ENCODE measurements at regions not wholly inside any gene's neighbourhood (a gene's known extent, or its start where the extent isn't known, plus 50 kb on each side); places are given as distances from the start of the nearest gene placed in this dataset.

DNA sequence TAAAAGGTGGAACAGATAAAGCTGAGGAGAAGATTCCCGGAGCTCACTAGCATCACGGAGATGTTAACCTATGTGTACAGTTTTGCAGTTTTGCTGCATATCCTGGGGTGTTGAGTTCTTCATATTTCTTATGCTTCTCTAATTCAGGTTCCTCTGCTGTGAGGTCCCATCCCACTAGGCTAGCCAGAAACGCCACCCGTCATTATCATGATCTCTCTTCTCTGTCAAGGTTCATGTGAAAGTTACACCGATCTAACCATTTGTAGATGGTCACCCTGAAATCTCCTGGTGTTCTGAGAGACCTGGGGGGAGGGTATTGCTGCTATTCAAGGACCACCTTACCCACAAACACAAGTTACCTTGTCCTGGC, 136.3 kb downstream of the CCDC71L start:
- no peak for DNase-seq
- H3K27me3 ChIP-seq = peaks cover 0 to 9% (median 0%) of the 10 kb centered on the region in 9 donors
- WGBS, 4 donors = 82 to 84% (median 83%) methylated on average over 5 of the region's 5 CpGs
- no peak for TF ChIP-seq CTCF (IDR thresholded peaks at IDR 0.05)
- TF ChIP-seq POLR2A (IDR thresholded peaks at IDR 0.05) = no peak
- no peaks in the 10 kb centered on the region for H3K9me3 ChIP-seq
- no peak overlapping the region for H3K4me3 ChIP-seq
- H3K4me1 ChIP-seq = no peaks in the 10 kb centered on the region
- no peak for ATAC-seq
- H3K27ac ChIP-seq = no peak overlapping the region
- H3K36me3 ChIP-seq = no peaks in the 10 kb centered on the region
- intact Hi-C loops (cut with DNase I) = no loop called here

DNA sequence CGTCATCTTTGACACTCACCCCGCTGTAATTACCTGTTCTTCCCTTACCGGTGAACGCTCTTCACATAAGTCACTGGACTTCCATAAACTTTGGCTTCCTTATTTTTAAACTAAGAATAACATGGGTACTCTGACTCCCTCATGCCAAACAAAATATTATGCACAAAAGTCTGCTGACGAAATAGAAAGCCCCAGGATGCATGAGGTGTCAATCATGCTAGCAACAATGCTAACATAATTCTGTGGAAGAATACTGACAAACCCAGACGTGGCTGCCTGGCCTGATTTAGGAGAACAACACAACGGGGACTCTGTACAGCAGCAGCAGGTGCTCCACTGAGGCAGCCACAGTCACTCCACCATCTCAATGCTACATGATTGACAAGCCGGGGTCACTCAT, 137.5 kb downstream of the CCDC71L start:
- H3K4me3 ChIP-seq = no peak overlapping the region
- no peak for ATAC-seq
- H3K27ac ChIP-seq = no peak overlapping the region
- intact Hi-C loops (cut with DNase I) = no loop called here
- no peaks in the 10 kb centered on the region for H3K9me3 ChIP-seq
- H3K27me3 ChIP-seq = peaks cover 0 to 11% (median 0%) of the 10 kb centered on the region in 9 donors
- DNase-seq = no peak
- no peaks in the 10 kb centered on the region for H3K4me1 ChIP-seq
- H3K36me3 ChIP-seq = no peaks in the 10 kb centered on the region
- TF ChIP-seq CTCF (IDR thresholded peaks at IDR 0.05) (no peak), POLR2A (IDR thresholded peaks at IDR 0.05) (no peak)
- 65 to 81% (median 70%) methylated on average over 8 of the region's 8 CpGs for WGBS, 4 donors

DNA sequence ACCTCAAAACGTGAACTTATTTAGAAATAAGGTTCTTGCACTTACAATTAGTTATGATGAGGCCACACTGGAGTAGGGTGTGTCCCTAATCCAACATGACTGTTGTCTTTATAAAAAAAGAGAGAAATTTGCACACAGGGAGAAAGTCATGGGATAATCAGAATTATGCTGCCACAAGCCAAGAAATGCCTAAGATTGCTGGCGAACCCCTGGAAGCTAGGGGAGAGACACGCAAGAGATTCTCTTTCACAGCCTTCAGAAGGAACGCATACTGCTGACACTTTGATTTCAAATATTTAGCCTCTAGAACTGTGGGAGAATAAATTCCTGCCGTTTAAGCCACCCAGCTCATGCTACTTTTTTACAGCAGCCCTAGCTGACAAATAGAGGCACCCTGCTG, 138.3 kb downstream of the CCDC71L start:
- Histone ChIP-seq H3K36me3 (no peaks in the 10 kb centered on the region), H3K9me3 (no peaks in the 10 kb centered on the region), H3K4me1 (no peaks in the 10 kb centered on the region), H3K27me3 (peaks cover 0 to 11% (median 0%) of the 10 kb centered on the region in 9 donors), H3K27ac (no peak overlapping the region), H3K4me3 (no peak overlapping the region)
- intact Hi-C loops (cut with DNase I) = no loop called here
- WGBS, 4 donors = 80 to 84% (median 84%) methylated on average over 5 of the region's 5 CpGs
- DNase-seq = no peak
- ATAC-seq = no peak
- no peak for TF ChIP-seq CTCF (IDR thresholded peaks at IDR 0.05)
- no peak for TF ChIP-seq POLR2A (IDR thresholded peaks at IDR 0.05)

GRCh38 chr7:106521541-106521940, 139.4 kb downstream of the CCDC71L start:
- H3K9me3 ChIP-seq = no peaks in the 10 kb centered on the region
- DNase-seq (no peak), ATAC-seq (no peak)
- peaks cover 0 to 11% (median 0%) of the 10 kb centered on the region in 9 donors for H3K27me3 ChIP-seq
- TF ChIP-seq CTCF (IDR thresholded peaks at IDR 0.05) (no peak), POLR2A (IDR thresholded peaks at IDR 0.05) (no peak)
- H3K36me3 ChIP-seq = no peaks in the 10 kb centered on the region
- intact Hi-C loops (cut with DNase I) = no loop called here
- no peak overlapping the region for H3K27ac ChIP-seq
- no peak overlapping the region for H3K4me3 ChIP-seq
- 72 to 86% (median 79%) methylated on average over 2 of the region's 2 CpGs for WGBS, 4 donors
- H3K4me1 ChIP-seq = no peaks in the 10 kb centered on the region
